ENCODE measurements at regions not wholly inside any gene's neighbourhood (a gene's known extent, or its start where the extent isn't known, plus 50 kb on each side); places are given as distances from the start of the nearest gene placed in this dataset.

GRCh38 chr6:121856296-121856695 is 420.9 kb downstream of the GJA1 start:
- no peak for TF ChIP-seq USF1 (IDR thresholded peaks at IDR 0.05)

- TF ChIP-seq EP300 (IDR thresholded peaks at IDR 0.05; ENCODE audit: borderline replicate concordance) (no peak), REST (IDR thresholded peaks at IDR 0.05; ENCODE audit: low read depth) (no peak), YY1 (IDR thresholded peaks at IDR 0.05; ENCODE audit: low read depth) (no peak)
These were observed 422.1 kb downstream of the GJA1 start for GRCh38 chr6:121857551-121857950.

- TF ChIP-seq EGR1 (IDR thresholded peaks at IDR 0.05): no peak
- TF ChIP-seq CEBPB (IDR thresholded peaks at IDR 0.05): no peak
- TF ChIP-seq EP300 (IDR thresholded peaks at IDR 0.05; ENCODE audit: borderline replicate concordance): no peak
- no peak for TF ChIP-seq NFIC (IDR thresholded peaks at IDR 0.05)
- no peak for TF ChIP-seq MAX (IDR thresholded peaks at IDR 0.05)
- TF ChIP-seq TAF1 (IDR thresholded peaks at IDR 0.05; ENCODE audit: low read depth): no peak
- TF ChIP-seq CREB1 (IDR thresholded peaks at IDR 0.05; ENCODE audit: low read depth): no peak
- no peak for TF ChIP-seq TEAD4 (IDR thresholded peaks at IDR 0.05)
- no peak for TF ChIP-seq ZBTB7A (IDR thresholded peaks at IDR 0.05; ENCODE audit: low read depth)
- no peak for TF ChIP-seq RAD21 (IDR thresholded peaks at IDR 0.05; ENCODE audit: low read depth)
- TF ChIP-seq YY1 (IDR thresholded peaks at IDR 0.05; ENCODE audit: low read depth): no peak
- TF ChIP-seq FOXM1 (IDR thresholded peaks at IDR 0.05; ENCODE audit: borderline replicate concordance, low read depth): no peak
- TF ChIP-seq USF1 (IDR thresholded peaks at IDR 0.05): no peak
- TF ChIP-seq TCF12 (IDR thresholded peaks at IDR 0.05; ENCODE audit: low read depth): no peak
- no peak for TF ChIP-seq REST (IDR thresholded peaks at IDR 0.05; ENCODE audit: low read depth)
These were observed 422.9 kb downstream of the GJA1 start for GRCh38 chr6:121858310-121858709.

- TF ChIP-seq CEBPB (IDR thresholded peaks at IDR 0.05) (no peak), TAF1 (IDR thresholded peaks at IDR 0.05; ENCODE audit: low read depth) (no peak), NFIC (IDR thresholded peaks at IDR 0.05) (no peak), ZBTB7A (IDR thresholded peaks at IDR 0.05; ENCODE audit: low read depth) (no peak)
These were observed 423.5 kb downstream of the GJA1 start for GRCh38 chr6:121858986-121859385.

GRCh38 chr6:121865811-121866210 is 430.4 kb downstream of the GJA1 start:
- TF ChIP-seq EGR1 (IDR thresholded peaks at IDR 0.05) (no peak), TCF12 (IDR thresholded peaks at IDR 0.05; ENCODE audit: low read depth) (no peak), TAF1 (IDR thresholded peaks at IDR 0.05; ENCODE audit: low read depth) (no peak), CEBPB (IDR thresholded peaks at IDR 0.05) (no peak), USF1 (IDR thresholded peaks at IDR 0.05) (no peak), EP300 (IDR thresholded peaks at IDR 0.05; ENCODE audit: borderline replicate concordance) (no peak), YY1 (IDR thresholded peaks at IDR 0.05; ENCODE audit: low read depth) (no peak), ZBTB7A (IDR thresholded peaks at IDR 0.05; ENCODE audit: low read depth) (no peak), RAD21 (IDR thresholded peaks at IDR 0.05; ENCODE audit: low read depth) (no peak), NFIC (IDR thresholded peaks at IDR 0.05) (no peak), TEAD4 (IDR thresholded peaks at IDR 0.05) (no peak), CREB1 (IDR thresholded peaks at IDR 0.05; ENCODE audit: low read depth) (no peak), FOXM1 (IDR thresholded peaks at IDR 0.05; ENCODE audit: borderline replicate concordance, low read depth) (no peak), REST (IDR thresholded peaks at IDR 0.05; ENCODE audit: low read depth) (no peak), MAX (IDR thresholded peaks at IDR 0.05) (no peak)

Data from Ishikawa (cell line).